SK-N-DZ (cell line): ENCODE measurements at regions not wholly inside any gene's neighbourhood (a gene's known extent, or its start where the extent isn't known, plus 50 kb on each side); places are given as distances from the start of the nearest gene placed in this dataset.

Experiments
- DNase-seq: peaks from one replicate; pipeline ENCODE4 v3.0.0-alpha.2; 2015; ENCODE audit warnings: low spot score

- no peak for DNase-seq
Measured at GRCh38 chr15:97592778-97593177, 367.7 kb upstream of the ARRDC4 start.

- peak; percentile 11 for DNase-seq
Measured at GRCh38 chr15:97597801-97598200, 362.7 kb upstream of the ARRDC4 start.

- DNase-seq, result peak; percentile 82
Measured at GRCh38 chr15:97598353-97598798, 362.1 kb upstream of the ARRDC4 start.

GRCh38 chr15:97600190-97600589, 360.3 kb upstream of the ARRDC4 start:
- DNase-seq, result peak; percentile 24

DNA sequence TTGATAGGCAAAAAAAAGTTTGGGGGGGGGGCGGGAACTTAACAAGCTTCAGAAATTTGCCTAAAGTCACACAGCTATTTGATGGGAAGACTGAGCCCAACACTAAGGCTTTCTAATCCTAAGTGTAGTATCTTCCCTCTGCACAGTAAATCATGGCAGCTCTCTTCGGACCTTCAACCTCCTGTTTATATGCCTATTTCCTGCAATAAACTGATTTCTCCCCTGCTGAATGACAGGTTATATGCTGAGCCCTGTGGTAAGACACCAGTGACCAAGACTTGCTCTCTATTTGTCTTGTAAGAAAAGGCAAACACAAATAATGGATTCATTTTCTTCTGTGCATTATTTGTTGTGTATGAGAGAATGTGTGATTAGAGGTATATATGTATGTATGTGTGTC, 355.8 kb upstream of the ARRDC4 start:
- no peak for DNase-seq

- DNase-seq, result no peak
Measured at GRCh38 chr15:97615114-97615513, 345.4 kb upstream of the ARRDC4 start.

GRCh38 chr15:97623091-97623661, 337.3 kb upstream of the ARRDC4 start:
- no peak for DNase-seq

- DNase-seq, result no peak
Measured at GRCh38 chr15:97627634-97628033, 332.9 kb upstream of the ARRDC4 start.

DNA sequence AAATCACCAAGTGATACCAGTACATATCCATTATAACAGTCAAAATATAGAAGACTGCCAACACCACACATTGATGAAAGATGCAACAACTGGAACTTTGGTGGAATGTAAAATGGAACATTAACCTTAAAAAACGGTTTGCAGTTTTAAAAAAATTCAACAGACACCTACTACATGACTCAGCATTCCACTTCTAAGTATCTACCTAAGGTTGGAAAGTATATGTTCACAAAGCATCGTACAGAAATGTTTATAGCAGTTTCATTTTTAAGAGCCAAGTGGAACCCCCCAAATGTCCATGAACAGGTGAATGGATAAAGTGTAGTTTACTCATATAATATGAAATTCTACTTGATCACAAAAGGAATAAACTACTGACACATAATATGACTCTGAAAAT, 314.7 kb upstream of the ARRDC4 start:
- DNase-seq, result no peak

GRCh38 chr15:97648728-97649127, 311.8 kb upstream of the ARRDC4 start:
- no peak for DNase-seq

GRCh38 chr15:97652041-97652440, 308.5 kb upstream of the ARRDC4 start:
- DNase-seq, result no peak

DNA sequence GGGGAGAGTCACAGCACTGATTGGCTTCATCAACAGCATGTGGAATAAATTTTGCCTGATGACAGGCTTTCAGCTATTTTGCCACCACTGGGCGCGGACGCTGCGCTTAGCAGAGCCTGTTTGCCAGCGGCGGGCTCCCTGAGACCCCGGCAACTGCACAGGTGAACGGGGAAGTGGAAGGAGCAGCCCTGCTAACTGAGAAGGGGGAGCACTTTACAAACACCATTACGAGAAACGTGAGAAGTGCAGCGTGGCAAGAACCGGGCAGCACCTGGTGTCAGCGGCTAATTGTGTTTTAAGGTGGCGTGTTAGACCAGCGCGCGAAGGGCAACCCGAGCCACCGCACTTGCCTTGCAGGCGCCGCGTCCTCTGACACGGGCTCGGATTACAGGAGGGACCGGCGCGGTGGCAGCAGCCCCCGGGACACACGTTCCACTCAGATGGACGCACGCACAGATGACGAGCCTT, 307.8 kb upstream of the ARRDC4 start:
- peak; percentile 8 for DNase-seq

DNA sequence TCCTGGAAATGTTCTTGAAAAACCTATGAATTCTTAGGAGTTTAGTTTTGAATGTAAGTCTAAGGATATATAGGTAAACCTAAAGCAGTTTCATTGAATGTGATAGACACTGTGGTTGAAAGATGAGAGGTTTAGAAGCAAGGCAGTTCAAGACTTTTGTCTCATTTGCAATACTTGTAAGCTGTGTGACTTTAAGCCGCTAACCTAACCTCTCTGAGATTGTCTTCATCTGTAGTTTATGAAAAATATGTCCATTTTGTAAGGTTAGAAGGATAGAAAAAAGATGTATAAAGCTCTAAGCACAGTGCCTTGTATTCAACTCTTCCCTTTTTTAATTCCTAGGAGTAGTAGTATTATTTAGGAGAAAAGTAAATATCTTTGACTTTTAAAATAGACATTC, 306.6 kb upstream of the ARRDC4 start:
- no peak for DNase-seq

DNA sequence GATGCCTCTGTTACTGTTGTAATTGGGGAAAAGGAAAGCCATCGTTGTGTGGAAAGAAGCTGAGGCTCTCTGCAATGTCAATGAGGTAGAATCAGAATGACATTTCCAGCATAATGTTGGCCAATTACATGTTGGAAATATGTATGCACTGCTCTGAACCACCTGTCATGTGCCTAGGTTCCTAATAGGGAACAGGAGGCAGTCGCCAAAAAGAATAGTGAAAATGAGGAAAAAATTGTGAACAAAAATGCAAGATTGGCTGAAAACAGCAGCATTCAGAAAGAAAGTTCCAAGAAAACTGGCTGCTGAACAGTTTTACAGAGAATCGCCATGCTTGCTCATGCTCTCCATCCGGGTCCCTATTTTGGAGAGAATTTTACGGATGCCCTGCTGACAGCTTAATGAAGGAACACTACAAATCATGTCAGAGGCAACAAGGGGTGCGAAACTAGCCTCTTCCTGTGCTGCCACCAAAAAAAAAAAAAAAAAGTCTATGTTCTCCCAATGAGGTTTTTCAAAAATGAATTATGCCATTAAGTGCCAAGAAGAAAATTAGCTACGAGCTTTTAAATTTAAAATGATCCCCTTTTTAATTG, 305.9 kb upstream of the ARRDC4 start:
- no peak for DNase-seq

DNA sequence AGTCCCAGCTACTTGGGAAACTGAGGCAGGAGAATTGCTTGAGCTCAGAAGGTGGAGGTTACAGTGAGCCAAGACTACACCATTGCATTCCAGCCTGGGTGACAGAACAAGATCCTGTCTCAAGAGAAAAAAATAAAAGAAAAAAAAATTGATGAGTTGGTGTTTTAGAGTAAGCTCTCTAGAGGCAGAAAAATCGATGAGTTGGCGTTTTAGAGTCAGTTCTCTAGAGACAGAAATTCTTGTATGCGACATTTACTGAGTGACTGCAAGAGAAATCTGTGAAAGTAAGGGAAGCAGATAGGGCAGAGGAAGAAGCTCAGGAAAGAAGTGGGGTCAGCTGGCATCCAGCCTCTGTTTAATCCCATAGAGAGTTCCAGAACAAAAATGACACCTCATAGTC, 298.7 kb upstream of the ARRDC4 start:
- no peak for DNase-seq

GRCh38 chr15:97672586-97672985, 287.9 kb upstream of the ARRDC4 start:
- DNase-seq, result no peak

DNA sequence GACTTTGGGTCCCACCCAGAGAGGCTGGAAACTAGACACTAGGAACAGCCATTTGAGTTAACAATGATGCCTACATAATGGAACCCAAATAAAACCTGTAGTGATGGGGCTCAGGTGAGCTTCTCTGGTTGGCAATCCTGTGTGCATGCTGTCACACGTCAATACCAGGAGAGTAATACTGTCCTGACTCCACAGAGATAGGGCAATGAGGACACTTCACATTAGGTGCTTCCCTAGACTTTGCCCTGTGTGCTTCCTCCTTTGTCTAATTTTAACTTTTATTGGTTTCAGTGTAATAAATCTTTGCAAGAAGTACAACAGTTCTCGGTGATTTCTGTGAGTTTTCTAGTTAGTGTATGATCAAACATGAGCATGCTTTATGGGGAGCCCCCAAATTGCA, 281.8 kb upstream of the ARRDC4 start:
- DNase-seq, result no peak

- DNase-seq, result no peak
Measured at GRCh38 chr15:97679106-97679688, 281.3 kb upstream of the ARRDC4 start.

GRCh38 chr15:97680606-97681220, 279.8 kb upstream of the ARRDC4 start:
- DNase-seq, result no peak

DNA sequence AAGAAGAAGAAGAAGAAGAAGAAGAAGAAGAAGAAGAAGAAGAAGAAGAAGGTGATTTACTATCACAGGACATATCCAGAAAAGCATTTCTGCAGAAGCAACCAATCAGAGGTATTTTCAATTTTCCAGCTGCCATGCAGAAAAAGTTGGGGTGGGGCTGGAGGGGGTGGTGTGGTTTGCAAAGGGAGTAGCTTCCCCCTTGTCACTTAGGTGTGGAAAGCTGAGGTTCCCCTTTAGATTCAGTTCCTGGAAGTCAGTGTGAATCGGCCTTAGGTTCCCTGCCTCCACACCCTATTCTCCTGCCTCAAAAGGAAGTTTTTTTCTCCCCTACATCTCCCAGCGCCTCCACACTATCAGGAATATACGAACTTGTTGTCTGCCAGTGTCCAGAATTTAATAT, 276.7 kb upstream of the ARRDC4 start:
- DNase-seq, result no peak

DNA sequence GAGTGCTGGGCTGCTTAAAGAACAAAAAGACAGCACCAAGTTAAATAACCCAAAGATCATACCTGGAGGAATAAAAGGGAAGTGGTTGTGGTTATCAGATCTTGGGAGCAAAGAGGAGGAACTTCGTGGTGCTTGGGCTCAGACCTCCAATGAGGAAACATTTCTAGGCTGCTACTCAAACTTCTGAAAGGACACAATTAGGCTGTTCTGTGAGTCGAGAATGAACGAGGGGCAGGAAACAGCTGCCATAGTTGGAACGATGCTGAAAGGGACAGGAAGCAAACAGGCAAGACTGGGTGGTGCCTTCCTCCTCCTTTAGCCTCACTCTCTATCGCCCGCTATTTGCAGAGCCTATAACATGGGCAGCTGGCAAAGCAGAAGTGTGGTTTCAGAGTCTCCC, 276.3 kb upstream of the ARRDC4 start:
- DNase-seq, result no peak

- no peak for DNase-seq
Measured at GRCh38 chr15:97686324-97686723, 274.2 kb upstream of the ARRDC4 start.

DNA sequence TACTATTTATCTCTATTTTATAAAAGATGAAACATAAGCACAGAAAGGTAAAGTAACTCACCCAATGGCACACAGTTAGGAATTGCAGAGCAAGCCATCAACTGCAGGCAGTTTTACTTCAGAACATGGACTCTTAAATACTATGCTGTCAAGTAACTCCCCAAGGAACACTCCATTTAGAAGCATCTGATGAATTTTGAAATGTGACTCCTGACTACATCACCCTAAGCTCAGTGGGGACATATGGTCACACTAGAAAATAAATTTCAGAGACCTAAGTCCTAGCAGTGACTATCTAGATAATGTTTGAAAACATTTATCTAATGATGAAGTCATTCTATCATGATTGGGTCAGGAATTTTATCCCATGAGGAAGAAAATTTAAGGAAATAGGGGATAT, 272.8 kb upstream of the ARRDC4 start:
- no peak for DNase-seq
